Pancreas (tissue), 10 donors: ENCODE measurements at regions not wholly inside any gene's neighbourhood (a gene's known extent, or its start where the extent isn't known, plus 50 kb on each side); places are given as distances from the start of the nearest gene placed in this dataset.
"Not testable (repeated sequence)": the region's sequence is repeated elsewhere in the genome, so short reads cannot be mapped to it uniquely, and the experiment has no call there.

ENCODE experiments used
- ATAC-seq, 4 donors: fragments of 200-7000 bp; cut with Tn5 transposase; one replicate each; pipeline versions ENCODE4 v1.8.0 to v1.9.1; 2020; ENCODE audit warnings: mild to moderate bottlenecking in 4 of 4, moderate library complexity in 4 of 4
- DNase-seq, 6 donors: peaks; one replicate each; pipeline ENCODE4 v3.0.0-alpha.2; 2020
- FAIRE-seq: peaks from 2 replicates; lab custom pipeline; 2012; peaks lifted over from hg19 to GRCh38; lab: Jason Lieb, UNC
- H3K27ac ChIP-seq, 4 donors: fragments of 200-600 bp; sonication (generic); 1 replicate in 3 of 4; 2 replicates in 1 of 4; pipeline versions ENCODE4 v1.5.0 to v1.8.0; 2020
- H3K27me3 ChIP-seq, 4 donors: fragments of 200-600 bp; one replicate each; pipeline ENCODE4 v1.8.0; 2021
- H3K36me3 ChIP-seq, 3 donors: fragments of 200-600 bp; sonication (generic) in 1 of 3; one replicate each; pipeline versions ENCODE4 v1.5.0 to v1.8.0; 2020 to 2021
- H3K4me1 ChIP-seq, 3 donors: fragments of 200-600 bp; one replicate each; pipeline ENCODE4 v1.8.0; 2021
- H3K4me3 ChIP-seq, 4 donors: fragments of 200-600 bp; sonication (generic) in 2 of 4; one replicate each; pipeline versions ENCODE4 v1.5.0 to v1.8.0; 2020 to 2021
- H3K9me3 ChIP-seq, 4 donors: fragments of 200-600 bp; one replicate each; pipeline ENCODE4 v1.8.0; 2021
- WGBS, 2 donors: extraction: QIAGEN DNeasy Blood & Tissue Kit; methylation state at CpG; one replicate each; pipeline ENCODE4 v1.1.7; 2013; 5-methylcytosine and 5-hydroxymethylcytosine counted together
- intact Hi-C, 3 donors: fragments of 100-400 bp; cut with DNase I; formaldehyde crosslinking; loops; one replicate each; pipeline versions ENCODE4 v1.11.1 to v1.14.2; 2022
- TF ChIP-seq, protein P1 (sequence below), 4 donors: fragments of 200-600 bp; sonication (generic) in 3 of 4; IDR thresholded peaks; one replicate each; pipeline versions ENCODE4 v1.5.0 to v1.8.0; 2021; ENCODE audit warnings: antibody characterized with exemption in 4 of 4
- donor health status: healthy with polysubstance abuse.
- donor health status: DM: no; HTN: no; CAD: no; lungs with moderate emphysema.
- donor health status: DM: no; HTN: no; CAD: no.
- donor health status: control.
- donor health status: control.
- donor health status: Bipolar disorder and iron deficiency.
- donor health status: DM: yes; HTN: yes; CAD: no.
- donor health status: DM: no; HTN: no; CAD: no.
- donor health status: DM: no; HTN: no; CAD: no.
- donor health status: DM: yes; HTN: yes; CAD: no.

GRCh38 chr17:30716461-30717290 is 107.8 kb downstream of the CRLF3 start:
- FAIRE-seq (no peak), ATAC-seq (no peak), DNase-seq (peak in 2 of 6 donors; percentile 34 to 41)
- TF ChIP-seq, protein P1, sequence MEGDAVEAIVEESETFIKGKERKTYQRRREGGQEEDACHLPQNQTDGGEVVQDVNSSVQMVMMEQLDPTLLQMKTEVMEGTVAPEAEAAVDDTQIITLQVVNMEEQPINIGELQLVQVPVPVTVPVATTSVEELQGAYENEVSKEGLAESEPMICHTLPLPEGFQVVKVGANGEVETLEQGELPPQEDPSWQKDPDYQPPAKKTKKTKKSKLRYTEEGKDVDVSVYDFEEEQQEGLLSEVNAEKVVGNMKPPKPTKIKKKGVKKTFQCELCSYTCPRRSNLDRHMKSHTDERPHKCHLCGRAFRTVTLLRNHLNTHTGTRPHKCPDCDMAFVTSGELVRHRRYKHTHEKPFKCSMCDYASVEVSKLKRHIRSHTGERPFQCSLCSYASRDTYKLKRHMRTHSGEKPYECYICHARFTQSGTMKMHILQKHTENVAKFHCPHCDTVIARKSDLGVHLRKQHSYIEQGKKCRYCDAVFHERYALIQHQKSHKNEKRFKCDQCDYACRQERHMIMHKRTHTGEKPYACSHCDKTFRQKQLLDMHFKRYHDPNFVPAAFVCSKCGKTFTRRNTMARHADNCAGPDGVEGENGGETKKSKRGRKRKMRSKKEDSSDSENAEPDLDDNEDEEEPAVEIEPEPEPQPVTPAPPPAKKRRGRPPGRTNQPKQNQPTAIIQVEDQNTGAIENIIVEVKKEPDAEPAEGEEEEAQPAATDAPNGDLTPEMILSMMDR (IDR thresholded peaks at IDR 0.05): no peak
- WGBS, 2 donors: 92% methylated on average over 16 to 17 of the region's 17 CpGs
- H3K27ac ChIP-seq: no peak overlapping the region
- no peaks in the 10 kb centered on the region for H3K36me3 ChIP-seq
- intact Hi-C loops: no loop called here
- H3K4me1 ChIP-seq: no peaks in the 10 kb centered on the region
- no peaks in the 10 kb centered on the region for H3K9me3 ChIP-seq
- H3K27me3 ChIP-seq: no peaks in the 10 kb centered on the region
- no peak overlapping the region for H3K4me3 ChIP-seq

DNA sequence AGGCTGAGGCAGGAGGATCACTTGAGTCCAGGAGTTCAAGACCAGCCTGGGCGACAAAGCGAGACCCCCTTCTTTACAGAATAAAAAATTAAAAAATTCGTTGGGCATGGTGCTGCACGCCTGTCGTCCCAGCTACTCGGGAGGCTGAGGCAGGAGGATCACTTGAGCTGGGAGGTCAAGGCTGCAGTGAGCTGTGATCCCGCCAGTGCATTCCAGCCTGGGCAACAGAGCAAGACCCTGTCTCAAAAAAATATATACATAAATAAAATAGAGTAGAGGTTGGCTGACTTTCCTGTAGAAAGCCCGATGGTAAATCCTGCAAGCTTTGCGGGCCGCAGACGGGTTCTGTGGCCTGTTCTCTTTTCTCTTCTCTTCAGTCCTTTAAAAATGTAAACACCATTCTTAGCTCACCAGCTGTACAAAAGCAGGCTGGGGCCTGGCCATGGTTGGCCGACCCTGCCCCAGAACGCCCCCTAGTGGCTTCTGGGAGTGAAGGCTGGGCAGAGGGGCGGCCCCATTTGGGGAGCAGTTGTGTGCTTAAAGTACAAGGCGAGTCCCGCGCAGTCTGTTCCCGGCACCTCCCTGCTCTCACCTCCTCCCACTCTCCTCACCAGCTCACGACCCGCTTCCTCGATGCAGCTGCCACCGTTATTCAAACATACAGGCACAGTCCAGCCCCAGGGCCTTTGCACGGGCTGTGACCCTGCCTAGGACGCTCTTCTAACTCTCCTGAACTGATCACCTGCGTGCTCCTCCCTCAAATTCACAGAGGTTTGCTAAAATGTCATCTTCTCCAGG is 109.5 kb downstream of the CRLF3 start:
- H3K4me1 ChIP-seq, FAIRE-seq, H3K27me3 ChIP-seq, intact Hi-C loops, H3K4me3 ChIP-seq, H3K27ac ChIP-seq, H3K36me3 ChIP-seq, H3K9me3 ChIP-seq: not testable (repeated sequence)
- DNase-seq (peak in 1 of 6 donors; percentile 38), ATAC-seq (peak; percentile 35 to 65 (median 55))
- 76 to 80% methylated on average over 25 of the region's 25 CpGs for WGBS, 2 donors
- TF ChIP-seq, protein P1 (IDR thresholded peaks at IDR 0.05): peak; percentile 14 to 29 (median 20)

DNA sequence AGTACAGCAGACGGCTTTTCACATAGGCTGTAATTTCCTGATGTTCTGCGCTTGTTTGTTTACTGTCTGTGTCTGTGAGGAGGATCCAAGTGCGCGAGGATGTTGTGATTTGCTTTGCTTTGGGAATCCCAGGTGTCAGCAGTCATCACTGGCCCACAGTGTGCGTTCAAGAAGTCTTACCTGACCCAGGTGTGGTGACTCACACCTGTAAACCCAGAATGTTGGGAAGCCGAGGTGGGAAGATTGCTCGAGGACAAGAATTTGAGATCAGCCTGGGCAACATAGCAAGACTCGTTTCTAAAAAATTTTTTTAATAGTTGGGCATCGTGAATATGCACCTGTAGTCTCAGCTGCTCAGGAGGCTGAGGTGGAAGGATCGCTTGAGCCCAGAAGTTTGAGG is 110.7 kb downstream of the CRLF3 start:
- H3K9me3 ChIP-seq, intact Hi-C loops, H3K4me3 ChIP-seq, H3K36me3 ChIP-seq, H3K4me1 ChIP-seq, H3K27me3 ChIP-seq, ATAC-seq, H3K27ac ChIP-seq, FAIRE-seq: not testable (repeated sequence)
- peak in 1 of 6 donors; percentile 1 for DNase-seq
- 73% methylated on average over 10 of the region's 10 CpGs for WGBS, 2 donors

DNA sequence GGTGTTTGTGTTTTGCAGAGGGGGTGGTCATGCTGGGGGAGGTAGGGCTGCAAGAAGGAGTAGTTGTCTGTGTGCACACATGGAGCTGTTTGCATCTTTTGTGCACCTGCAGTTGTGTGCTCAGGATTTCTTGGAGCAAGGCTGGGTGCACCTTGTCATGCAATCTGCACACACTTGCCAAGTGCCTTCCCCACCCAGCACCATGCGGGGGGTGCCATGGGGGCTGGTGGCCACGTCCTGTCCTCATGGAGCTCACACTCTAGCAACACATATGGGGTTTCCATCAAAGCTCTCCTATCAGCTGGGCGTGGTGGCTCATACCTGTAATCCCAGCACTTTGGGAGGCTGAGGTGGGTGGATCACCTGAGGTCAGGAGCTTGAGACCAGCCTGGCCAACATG is 111.6 kb downstream of the CRLF3 start:
- ATAC-seq, H3K4me1 ChIP-seq, H3K4me3 ChIP-seq, FAIRE-seq, H3K27ac ChIP-seq, H3K27me3 ChIP-seq, H3K9me3 ChIP-seq, intact Hi-C loops, H3K36me3 ChIP-seq: not testable (repeated sequence)
- 88 to 98% methylated on average over 3 of the region's 3 CpGs for WGBS, 2 donors
- peak in 1 of 6 donors; percentile 37 for DNase-seq

DNA sequence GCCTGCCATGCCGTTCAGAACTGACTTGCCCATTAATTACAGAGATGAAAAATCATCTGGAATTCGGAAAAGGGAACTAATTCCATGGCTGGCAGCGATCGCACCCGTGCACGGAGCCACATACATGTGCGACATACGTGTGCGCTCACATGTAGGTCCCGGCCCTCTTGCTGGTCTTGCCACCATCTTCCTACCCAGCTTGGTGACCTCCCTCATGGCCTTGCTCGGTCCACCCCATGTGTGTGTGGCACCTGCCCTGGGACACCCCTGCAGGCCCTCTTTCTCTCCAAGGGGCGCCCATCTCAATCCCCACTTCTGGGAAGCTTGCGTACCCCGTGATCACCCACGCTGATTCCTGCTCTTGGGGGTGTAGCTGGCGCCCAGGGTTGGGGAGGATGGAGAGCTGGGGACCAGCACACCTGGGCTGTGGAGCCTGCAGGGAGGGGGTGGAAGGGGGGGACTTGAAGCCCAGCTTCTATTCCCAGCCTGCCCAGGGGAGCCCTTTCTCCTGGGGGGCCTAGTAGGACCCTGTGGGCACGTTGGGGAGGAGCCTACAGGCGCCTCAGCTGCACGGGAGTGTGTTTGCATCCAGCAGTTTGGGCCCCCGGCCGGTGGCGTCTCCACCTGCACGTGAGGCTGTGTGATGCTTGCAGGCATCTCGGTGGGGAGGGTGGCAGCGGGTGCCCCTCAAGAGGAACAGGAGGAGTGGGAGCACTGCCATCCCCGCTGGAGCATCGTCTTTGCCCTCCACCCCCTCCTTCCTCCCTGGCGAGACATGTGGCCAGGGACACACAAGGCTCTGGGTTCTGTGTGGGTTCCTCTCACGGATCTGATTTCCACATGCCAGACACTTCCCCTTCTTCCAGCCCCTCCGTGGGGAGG is 112.6 kb downstream of the CRLF3 start:
- H3K4me3 ChIP-seq, H3K36me3 ChIP-seq, H3K27ac ChIP-seq, H3K9me3 ChIP-seq, H3K27me3 ChIP-seq, FAIRE-seq, ATAC-seq, H3K4me1 ChIP-seq, intact Hi-C loops: not testable (repeated sequence)
- peak in 1 of 6 donors; percentile 70 for DNase-seq
- WGBS, 2 donors: 79 to 86% methylated on average over 29 to 30 of the region's 30 CpGs

- H3K27me3 ChIP-seq, H3K27ac ChIP-seq, FAIRE-seq, H3K4me1 ChIP-seq, ATAC-seq, intact Hi-C loops, H3K4me3 ChIP-seq, H3K9me3 ChIP-seq, H3K36me3 ChIP-seq: not testable (repeated sequence)
- 84 to 85% methylated on average over 8 of the region's 8 CpGs for WGBS, 2 donors
- DNase-seq: peak in 1 of 6 donors; percentile 45
Measured at GRCh38 chr17:30711176-30711575, 113.3 kb downstream of the CRLF3 start.

DNA sequence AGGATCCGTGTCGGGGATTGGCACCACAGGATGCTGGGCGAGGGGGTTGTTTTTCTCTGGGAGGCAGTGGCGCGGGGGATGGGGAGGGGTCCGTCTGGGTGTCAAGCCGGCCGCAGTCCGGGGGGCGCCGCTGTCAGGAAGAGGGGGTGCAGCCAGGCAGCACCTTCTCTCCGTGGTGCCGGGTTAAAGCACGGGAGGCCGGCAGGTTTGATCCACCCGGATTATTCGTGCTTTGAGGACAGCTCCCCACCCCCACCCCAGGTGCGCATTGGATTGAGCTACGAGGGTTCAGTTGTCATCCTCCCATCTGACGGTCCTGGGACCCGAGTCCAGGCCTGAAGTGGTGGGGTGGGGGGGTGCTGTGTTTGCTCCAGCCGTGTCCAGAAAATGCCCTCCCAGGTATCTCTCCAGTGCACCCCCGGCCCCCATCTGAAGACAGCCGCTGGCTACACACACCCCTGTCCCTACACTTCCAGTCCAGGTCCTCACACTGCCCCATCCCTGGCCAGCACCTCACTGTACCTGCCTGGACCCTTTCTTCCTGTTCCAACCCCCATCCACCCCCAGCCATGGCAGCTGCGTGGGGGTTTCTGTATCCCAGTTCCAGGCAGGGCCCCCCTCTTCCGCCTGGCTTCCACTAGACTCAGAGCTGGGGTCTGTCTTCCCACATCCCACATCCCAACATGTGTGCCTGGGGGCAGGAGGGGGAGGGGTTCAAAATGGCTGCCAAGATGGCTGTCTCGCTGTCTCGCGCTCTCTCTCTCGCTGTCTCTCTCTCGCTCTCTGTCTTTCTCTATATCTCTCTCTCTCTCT is 114.0 kb downstream of the CRLF3 start:
- intact Hi-C loops, ATAC-seq: not testable (repeated sequence)
- WGBS, 2 donors: 25 to 27% methylated on average over 29 to 31 of the region's 31 CpGs

GRCh38 chr17:30709561-30710275 is 114.8 kb downstream of the CRLF3 start:
- H3K4me1 ChIP-seq, H3K9me3 ChIP-seq, intact Hi-C loops, FAIRE-seq, H3K27me3 ChIP-seq, H3K27ac ChIP-seq, H3K36me3 ChIP-seq: not testable (repeated sequence)
- 0 to 1% methylated on average over 37 to 81 of the region's 81 CpGs for WGBS, 2 donors
- DNase-seq: peak in 5 of 6 donors; percentile 23 to 71 (median 49)
- peak overlapping the region; percentile 51 to 73 (median 70) for H3K4me3 ChIP-seq
- peak in 3 of 4 donors; percentile 2 to 17 (median 17) for ATAC-seq

More for the DNA sequence above, 114.0 kb downstream of the CRLF3 start:
- not testable (repeated sequence) for H3K27me3 ChIP-seq, H3K4me1 ChIP-seq, H3K27ac ChIP-seq, H3K36me3 ChIP-seq, FAIRE-seq, H3K9me3 ChIP-seq
- H3K4me3 ChIP-seq: peak overlapping the region; percentile 51 to 73 (median 70)
- DNase-seq: peak in 1 of 6 donors; percentile 61
